Adrenal gland (tissue), 5 donors: ENCODE measurements at regions not wholly inside any gene's neighbourhood (a gene's known extent, or its start where the extent isn't known, plus 50 kb on each side); places are given as distances from the start of the nearest gene placed in this dataset.

Experiments
- CTCF ChIP-seq, 6 experiments: fragments of 450-650 bp in 4 of 6; fragments of 200-600 bp in 2 of 6; sonication (generic) in 1 of 6; IDR thresholded peaks; 1 replicate in 5 of 6; 2 replicates in 1 of 6; pipeline versions ENCODE4 v1.5.1 to v1.8.0; 2016 to 2021; ENCODE audit warnings: antibody characterized with exemption in 6 of 6, mild to moderate bottlenecking in 2 of 6, moderate library complexity in 1 of 6
- POLR2A ChIP-seq, 2 donors: fragments of 450-650 bp; IDR thresholded peaks; one replicate each; pipeline ENCODE4 v1.6.1; 2017; ENCODE audit warnings: antibody characterized with exemption in 2 of 2, mild to moderate bottlenecking in 2 of 2, moderate library complexity in 1 of 2
- donor health status: DM: no; HTN: no; CAD: no.

GRCh38 chr21:8991968-8992621, 1529.3 kb upstream of the TPTE start:
- TF ChIP-seq CTCF (IDR thresholded peaks at IDR 0.05) = no peak
- no peak for TF ChIP-seq POLR2A (IDR thresholded peaks at IDR 0.05)
